Liver (tissue), 8 donors: ENCODE measurements at regions not wholly inside any gene's neighbourhood (a gene's known extent, or its start where the extent isn't known, plus 50 kb on each side); places are given as distances from the start of the nearest gene placed in this dataset.

ENCODE experiments used
- DNase-seq: peaks from one replicate; pipeline ENCODE4 v3.0.0-alpha.2; 2017; ENCODE audit warnings: low spot score
- H3K27ac ChIP-seq, 2 donors: one replicate each; pipeline ENCODE4 v1.7.0; 2013; ENCODE audit warnings: inconsistent platforms in 2 of 2, low read length in 2 of 2, control low read depth in 1 of 2, low read depth in 1 of 2, mild to moderate bottlenecking in 1 of 2
- H3K27me3 ChIP-seq, 4 donors: one replicate each; pipeline versions ENCODE4 v1.6.1 to v1.7.0; 2013; ENCODE audit warnings: low read length in 3 of 4, inconsistent platforms in 1 of 4, mild to moderate bottlenecking in 1 of 4, moderate library complexity in 1 of 4; ENCODE audit not compliant: control insufficient read depth in 4 of 4, insufficient read depth in 4 of 4
- H3K36me3 ChIP-seq, 4 donors: one replicate each; pipeline versions ENCODE4 v1.6.1 to v1.7.0; 2013; ENCODE audit warnings: low read length in 3 of 4, mild to moderate bottlenecking in 3 of 4, low read depth in 1 of 4, moderate library complexity in 1 of 4; ENCODE audit not compliant: control insufficient read depth in 4 of 4, insufficient read depth in 3 of 4
- H3K4me1 ChIP-seq, 4 donors: one replicate each; pipeline versions ENCODE4 v1.6.1 to v1.7.0; 2013; ENCODE audit warnings: low read length in 3 of 4, mild to moderate bottlenecking in 3 of 4, moderate library complexity in 1 of 4; ENCODE audit not compliant: control insufficient read depth in 4 of 4, insufficient read depth in 4 of 4
- H3K4me3 ChIP-seq, 3 donors: one replicate each; pipeline versions ENCODE4 v1.6.1 to v1.7.0; 2013; ENCODE audit warnings: low read length in 3 of 3, control low read depth in 1 of 3, low read depth in 1 of 3, mild to moderate bottlenecking in 1 of 3
- H3K9ac ChIP-seq, 2 donors: one replicate each; pipeline ENCODE4 v1.7.0; 2013; ENCODE audit warnings: low read length in 2 of 2, mild to moderate bottlenecking in 2 of 2, moderate library complexity in 2 of 2, control low read depth in 1 of 2, low read depth in 1 of 2
- H3K9me3 ChIP-seq, 4 donors: one replicate each; pipeline versions ENCODE4 v1.6.1 to v1.7.0; 2013; ENCODE audit warnings: low read length in 3 of 4; ENCODE audit not compliant: control insufficient read depth in 4 of 4
- ATF3 ChIP-seq: IDR thresholded peaks from 2 replicates; pipeline ENCODE4 v1.6.1; 2016; ENCODE audit warnings: antibody characterized with exemption
- EGR1 ChIP-seq, 2 donors: IDR thresholded peaks; 2 replicates each; pipeline ENCODE4 v1.6.1; 2016 to 2018; ENCODE audit warnings: antibody characterized with exemption in 2 of 2, low read depth in 2 of 2
- FOXA1 ChIP-seq: IDR thresholded peaks from 2 replicates; pipeline ENCODE4 v1.6.1; 2016; ENCODE audit warnings: antibody characterized with exemption
- FOXA2 ChIP-seq: IDR thresholded peaks from 2 replicates; pipeline ENCODE4 v1.6.1; 2016; ENCODE audit warnings: antibody characterized with exemption
- GABPA ChIP-seq, 2 donors: IDR thresholded peaks in 1 of 2; conservative IDR thresholded peaks in 1 of 2; 2 replicates each; pipeline ENCODE4 v1.6.1; 2016; ENCODE audit warnings: antibody characterized with exemption in 2 of 2, mild to moderate bottlenecking in 1 of 2, moderate library complexity in 1 of 2
- HNF4A ChIP-seq, 2 donors: conservative IDR thresholded peaks; 2 replicates each; pipeline ENCODE4 v1.6.1; 2016; ENCODE audit warnings: antibody characterized with exemption in 2 of 2, mild to moderate bottlenecking in 2 of 2
- JUND ChIP-seq, 2 donors: IDR thresholded peaks; 2 replicates each; pipeline ENCODE4 v1.6.1; 2016; ENCODE audit warnings: antibody characterized with exemption in 2 of 2
- NR2F2 ChIP-seq: IDR thresholded peaks from 2 replicates; pipeline ENCODE4 v1.6.1; 2016; ENCODE audit warnings: antibody characterized with exemption
- RAD21 ChIP-seq, 2 donors: IDR thresholded peaks; 2 replicates each; pipeline ENCODE4 v1.6.1; 2016; ENCODE audit warnings: antibody characterized with exemption in 2 of 2, mild to moderate bottlenecking in 2 of 2
- REST ChIP-seq: IDR thresholded peaks from 2 replicates; pipeline ENCODE4 v1.6.1; 2016; ENCODE audit warnings: antibody characterized with exemption, mild to moderate bottlenecking
- RXRA ChIP-seq, 2 donors: IDR thresholded peaks; 2 replicates each; pipeline ENCODE4 v1.6.1; 2017 to 2018; ENCODE audit warnings: antibody characterized with exemption in 2 of 2, mild to moderate bottlenecking in 1 of 2
- SP1 ChIP-seq: IDR thresholded peaks from 2 replicates; pipeline ENCODE4 v1.6.1; 2018; ENCODE audit warnings: antibody characterized with exemption, mild to moderate bottlenecking
- ZBTB33 ChIP-seq: IDR thresholded peaks from 2 replicates; pipeline ENCODE4 v1.6.1; 2016; ENCODE audit warnings: antibody characterized with exemption
- WGBS: extraction: QIAGEN DNeasy Blood & Tissue Kit; methylation state at CpG from one replicate; pipeline ENCODE4 v1.1.7; 2013; 5-methylcytosine and 5-hydroxymethylcytosine counted together
- TF ChIP-seq, protein P1 (sequence below): IDR thresholded peaks from 2 replicates; pipeline ENCODE4 v1.6.1; 2016; ENCODE audit warnings: antibody characterized with exemption
- TF ChIP-seq, protein P2 (sequence below): fragments of 150-350 bp; IDR thresholded peaks from 2 replicates; pipeline ENCODE4 v1.5.1; 2017; ENCODE audit warnings: improper control_type of control experiment, low read depth, low read length; ENCODE audit not compliant: missing input control
- donor health status: healthy.
- donor health status: healthy.
- donor health status: healthy.
- donor health status: healthy.
- donor health status: healthy.

DNA sequence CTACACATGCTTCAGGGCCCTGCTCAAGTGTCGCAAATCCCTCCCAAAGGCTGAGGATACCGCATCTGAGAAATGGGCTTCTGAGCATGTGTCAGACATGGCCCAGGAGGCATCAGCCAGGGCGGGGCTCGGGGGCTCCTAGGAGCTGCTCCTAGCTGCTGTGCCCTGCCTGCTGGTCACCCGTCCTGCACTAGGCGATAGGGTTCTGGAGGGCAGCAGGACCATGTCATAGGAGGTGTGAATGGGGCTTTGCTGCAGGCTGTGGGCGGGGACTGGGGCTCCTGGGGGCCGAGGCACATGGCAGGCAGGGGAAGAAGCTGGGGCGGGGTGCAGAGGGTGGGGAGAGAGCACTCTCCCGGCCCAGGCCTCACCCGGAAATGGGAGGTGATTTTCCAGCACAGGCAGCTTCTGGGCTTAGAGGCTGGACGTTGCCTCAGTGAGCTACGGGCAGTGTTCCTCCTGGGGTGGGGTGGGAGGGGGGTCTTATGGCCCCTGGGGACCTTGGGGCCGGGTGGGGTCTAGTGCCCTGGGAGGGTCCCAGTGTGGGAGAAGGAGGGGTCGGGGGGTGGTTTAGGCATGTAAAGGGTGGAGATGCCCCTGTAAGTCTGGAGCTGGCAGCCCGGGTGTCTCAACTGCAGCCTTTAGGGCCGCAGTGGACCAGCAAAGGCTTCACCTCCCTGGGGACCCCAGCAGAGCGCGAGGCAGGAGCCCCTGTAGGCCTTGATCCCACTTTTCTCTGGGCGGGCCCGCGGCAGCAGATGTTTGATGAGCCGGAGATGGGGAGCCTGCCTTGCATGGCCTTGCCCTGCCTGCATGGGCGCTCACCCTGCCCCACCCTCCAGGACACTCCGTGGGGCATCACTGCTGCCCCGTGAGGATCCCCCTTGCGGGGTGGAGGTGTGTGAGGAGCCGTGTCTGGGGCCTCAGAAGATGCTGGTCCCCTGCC is 98.6 kb upstream of the LRPAP1 start:
- Histone ChIP-seq H3K4me1 (no peaks in the 10 kb centered on the region), H3K4me3 (no peak overlapping the region), H3K27me3 (no peaks in the 10 kb centered on the region), H3K9ac (no peak overlapping the region), H3K36me3 (no peaks in the 10 kb centered on the region), H3K27ac (no peak overlapping the region), H3K9me3 (peaks cover 0 to 3% (median 0%) of the 10 kb centered on the region in 4 donors)
- WGBS, result 67% methylated on average over 28 of the region's 28 CpGs
- TF ChIP-seq FOXA2 (no peak), SP1 (no peak), GABPA (IDR thresholded peaks at IDR 0.05 in 1 of 2, conservative IDR thresholded peaks at IDR 0.05 in 1 of 2) (no peak), FOXA1 (no peak), REST (no peak), NR2F2 (no peak)
- TF ChIP-seq, protein P1, sequence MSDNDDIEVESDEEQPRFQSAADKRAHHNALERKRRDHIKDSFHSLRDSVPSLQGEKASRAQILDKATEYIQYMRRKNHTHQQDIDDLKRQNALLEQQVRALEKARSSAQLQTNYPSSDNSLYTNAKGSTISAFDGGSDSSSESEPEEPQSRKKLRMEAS, result no peak
- DNase-seq, result no peak

DNA sequence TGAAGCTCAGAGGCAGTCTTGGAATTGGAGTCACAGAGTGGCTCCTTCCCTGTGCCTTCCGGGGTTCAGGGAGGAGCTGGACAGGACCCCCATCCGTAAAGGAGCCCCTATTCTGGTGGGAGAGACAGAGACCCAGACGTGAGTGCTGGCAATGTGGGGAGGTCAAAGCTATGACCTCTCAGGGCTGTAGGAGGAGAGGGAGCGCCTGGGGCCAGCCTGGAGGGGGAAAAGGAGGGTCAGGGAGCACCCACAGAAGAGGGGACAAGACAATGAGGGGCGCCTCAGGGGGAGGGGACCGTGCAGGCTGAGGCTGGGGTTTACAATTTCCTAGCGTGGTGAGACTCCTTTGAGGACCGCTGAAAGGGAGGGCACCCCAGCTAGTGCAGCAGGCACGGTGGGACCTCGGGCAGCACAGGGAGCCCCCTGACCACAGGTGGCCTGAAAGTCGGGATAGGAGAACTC is 97.9 kb upstream of the LRPAP1 start:
- Histone ChIP-seq H3K27me3 (no peaks in the 10 kb centered on the region), H3K4me1 (no peaks in the 10 kb centered on the region), H3K9ac (no peak overlapping the region), H3K4me3 (no peak overlapping the region), H3K36me3 (no peaks in the 10 kb centered on the region), H3K27ac (no peak overlapping the region), H3K9me3 (peaks cover 0 to 3% (median 0%) of the 10 kb centered on the region in 4 donors)
- 81% methylated on average over 11 of the region's 11 CpGs for WGBS
- DNase-seq, result no peak
- TF ChIP-seq SP1, result no peak
- no peak for TF ChIP-seq ATF3
- no peak for TF ChIP-seq FOXA1
- TF ChIP-seq, protein P1, result no peak
- no peak for TF ChIP-seq HNF4A (conservative IDR thresholded peaks at IDR 0.05)
- TF ChIP-seq GABPA (IDR thresholded peaks at IDR 0.05 in 1 of 2, conservative IDR thresholded peaks at IDR 0.05 in 1 of 2), result no peak
- TF ChIP-seq NR2F2, result no peak
- no peak for TF ChIP-seq ZBTB33
- no peak for TF ChIP-seq RXRA (IDR thresholded peaks at IDR 0.05)
- no peak for TF ChIP-seq RAD21 (IDR thresholded peaks at IDR 0.05)
- no peak for TF ChIP-seq JUND (IDR thresholded peaks at IDR 0.05)
- no peak for TF ChIP-seq EGR1 (IDR thresholded peaks at IDR 0.05; ENCODE audit: low read depth in 2 of 2)
- TF ChIP-seq, protein P2, sequence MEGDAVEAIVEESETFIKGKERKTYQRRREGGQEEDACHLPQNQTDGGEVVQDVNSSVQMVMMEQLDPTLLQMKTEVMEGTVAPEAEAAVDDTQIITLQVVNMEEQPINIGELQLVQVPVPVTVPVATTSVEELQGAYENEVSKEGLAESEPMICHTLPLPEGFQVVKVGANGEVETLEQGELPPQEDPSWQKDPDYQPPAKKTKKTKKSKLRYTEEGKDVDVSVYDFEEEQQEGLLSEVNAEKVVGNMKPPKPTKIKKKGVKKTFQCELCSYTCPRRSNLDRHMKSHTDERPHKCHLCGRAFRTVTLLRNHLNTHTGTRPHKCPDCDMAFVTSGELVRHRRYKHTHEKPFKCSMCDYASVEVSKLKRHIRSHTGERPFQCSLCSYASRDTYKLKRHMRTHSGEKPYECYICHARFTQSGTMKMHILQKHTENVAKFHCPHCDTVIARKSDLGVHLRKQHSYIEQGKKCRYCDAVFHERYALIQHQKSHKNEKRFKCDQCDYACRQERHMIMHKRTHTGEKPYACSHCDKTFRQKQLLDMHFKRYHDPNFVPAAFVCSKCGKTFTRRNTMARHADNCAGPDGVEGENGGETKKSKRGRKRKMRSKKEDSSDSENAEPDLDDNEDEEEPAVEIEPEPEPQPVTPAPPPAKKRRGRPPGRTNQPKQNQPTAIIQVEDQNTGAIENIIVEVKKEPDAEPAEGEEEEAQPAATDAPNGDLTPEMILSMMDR, result no peak
